ENCODE measurements at regions not wholly inside any gene's neighbourhood (a gene's known extent, or its start where the extent isn't known, plus 50 kb on each side); places are given as distances from the start of the nearest gene placed in this dataset.

- H3K9me3 ChIP-seq = no peaks in the 10 kb centered on the region
- no peak for TF ChIP-seq CTCF (IDR thresholded peaks at IDR 0.05)
- H3K36me3 ChIP-seq = no peaks in the 10 kb centered on the region
- DNase-seq (no peak), ATAC-seq (no peak)
- no peaks in the 10 kb centered on the region for H3K4me1 ChIP-seq
- intact Hi-C loops (cut with DNase I) = no loop called here
- no peak overlapping the region for H3K4me3 ChIP-seq
- no peaks in the 10 kb centered on the region for H3K27me3 ChIP-seq
- H3K27ac ChIP-seq = no peak overlapping the region
Observed at GRCh38 chr5:101123363-101123762, 220.3 kb upstream of the ST8SIA4 start.

GRCh38 chr5:101112645-101113044, 209.6 kb upstream of the ST8SIA4 start:
- no peak for TF ChIP-seq CTCF (IDR thresholded peaks at IDR 0.05)
- H3K4me1 ChIP-seq = no peaks in the 10 kb centered on the region
- ATAC-seq (peak; percentile 15), DNase-seq (no peak)
- H3K4me3 ChIP-seq = no peak overlapping the region
- intact Hi-C loops (cut with DNase I) = no loop called here
- no peaks in the 10 kb centered on the region for H3K36me3 ChIP-seq
- no peaks in the 10 kb centered on the region for H3K27me3 ChIP-seq
- no peak overlapping the region for H3K27ac ChIP-seq
- no peaks in the 10 kb centered on the region for H3K9me3 ChIP-seq

GRCh38 chr5:101103874-101104273, 200.8 kb upstream of the ST8SIA4 start:
- ATAC-seq = no peak

GRCh38 chr5:101102506-101102905, 199.4 kb upstream of the ST8SIA4 start:
- DNase-seq (no peak), ATAC-seq (no peak)
- Histone ChIP-seq H3K27ac (no peak overlapping the region), H3K4me1 (no peaks in the 10 kb centered on the region), H3K4me3 (no peak overlapping the region), H3K9me3 (no peaks in the 10 kb centered on the region), H3K36me3 (no peaks in the 10 kb centered on the region), H3K27me3 (no peaks in the 10 kb centered on the region)
- no peak for TF ChIP-seq CTCF (IDR thresholded peaks at IDR 0.05)
- intact Hi-C loops (cut with DNase I) = no loop called here

More at GRCh38 chr5:101103874-101104273, 200.8 kb upstream of the ST8SIA4 start:
- intact Hi-C loops (cut with DNase I) = no loop called here
- no peaks in the 10 kb centered on the region for H3K9me3 ChIP-seq
- TF ChIP-seq CTCF (IDR thresholded peaks at IDR 0.05) = no peak
- no peaks in the 10 kb centered on the region for H3K4me1 ChIP-seq
- no peaks in the 10 kb centered on the region for H3K27me3 ChIP-seq
- no peak overlapping the region for H3K4me3 ChIP-seq
- no peak overlapping the region for H3K27ac ChIP-seq
- H3K36me3 ChIP-seq = no peaks in the 10 kb centered on the region
- no peak for DNase-seq

GRCh38 chr5:101091902-101092301, 188.8 kb upstream of the ST8SIA4 start:
- DNase-seq (no peak), ATAC-seq (no peak)
- Histone ChIP-seq H3K4me3 (no peak overlapping the region), H3K4me1 (no peaks in the 10 kb centered on the region), H3K27me3 (no peaks in the 10 kb centered on the region), H3K9me3 (no peaks in the 10 kb centered on the region), H3K27ac (no peak overlapping the region), H3K36me3 (no peaks in the 10 kb centered on the region)
- intact Hi-C loops (cut with DNase I) = no loop called here
- no peak for TF ChIP-seq CTCF (IDR thresholded peaks at IDR 0.05)

- Histone ChIP-seq H3K36me3 (no peaks in the 10 kb centered on the region), H3K4me1 (no peaks in the 10 kb centered on the region), H3K27ac (no peak overlapping the region), H3K4me3 (no peak overlapping the region), H3K9me3 (no peaks in the 10 kb centered on the region), H3K27me3 (no peaks in the 10 kb centered on the region)
- ATAC-seq (no peak), DNase-seq (no peak)
- intact Hi-C loops (cut with DNase I) = no loop called here
- no peak for TF ChIP-seq CTCF (IDR thresholded peaks at IDR 0.05)
Observed at GRCh38 chr5:101084353-101084752, 181.3 kb upstream of the ST8SIA4 start.
